GM06990 (cell line): ENCODE measurements at regions not wholly inside any gene's neighbourhood (a gene's known extent, or its start where the extent isn't known, plus 50 kb on each side); places are given as distances from the start of the nearest gene placed in this dataset.

ENCODE experiments used
- DNase-seq: peaks from one replicate; pipeline ENCODE4 v3.0.0-alpha.2; 2011; ENCODE audit not compliant: insufficient read length; ENCODE audit errors: extremely low read depth
- H3K27me3 ChIP-seq: replicated peaks from 2 replicates; pipeline ENCODE4 v1.6.0; 2011; ENCODE audit warnings: low read length; ENCODE audit not compliant: control insufficient read depth, insufficient read depth
- H3K36me3 ChIP-seq: 2 replicates; pipeline ENCODE4 v1.5.1; 2011; ENCODE audit warnings: low read length; ENCODE audit not compliant: control insufficient read depth, insufficient read depth
- H3K4me3 ChIP-seq: replicated peaks from 2 replicates; pipeline ENCODE4 v1.5.1; 2011; ENCODE audit warnings: low read depth, mild to moderate bottlenecking, control low read depth, low read length
- CTCF ChIP-seq: IDR thresholded peaks from 2 replicates; pipeline ENCODE4 v1.5.1; 2011; ENCODE audit warnings: low read length, control low read depth, mild to moderate bottlenecking, inconsistent platforms; ENCODE audit not compliant: insufficient read depth, poor library complexity, severe bottlenecking

DNA sequence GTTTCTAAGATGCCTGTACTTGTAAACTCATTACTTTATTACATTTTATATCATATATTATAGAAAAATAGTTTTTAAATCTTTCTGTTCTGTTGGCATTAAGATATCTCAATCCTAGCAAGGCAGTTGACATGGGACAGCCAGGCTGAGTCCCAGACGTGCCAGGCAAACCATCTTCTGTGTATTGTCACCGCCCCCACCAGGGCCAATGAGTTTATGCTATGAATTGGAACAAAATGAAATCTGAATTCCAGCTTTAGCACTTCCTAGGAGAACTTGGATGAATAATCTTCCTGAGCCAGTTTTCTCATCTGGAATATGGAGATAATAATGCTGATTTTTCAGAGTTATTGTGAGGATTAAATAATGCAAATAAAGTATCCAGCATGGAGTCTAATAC, 79.9 kb upstream of the GSX1 start:
- DNase-seq: no peak
- H3K36me3 ChIP-seq: no peaks in the 10 kb centered on the region
- no peaks in the 10 kb centered on the region; the same call in 1 of the 2 replicates for H3K27me3 ChIP-seq
- no peak overlapping the region for H3K4me3 ChIP-seq
- peak; percentile 7 for TF ChIP-seq CTCF

DNA sequence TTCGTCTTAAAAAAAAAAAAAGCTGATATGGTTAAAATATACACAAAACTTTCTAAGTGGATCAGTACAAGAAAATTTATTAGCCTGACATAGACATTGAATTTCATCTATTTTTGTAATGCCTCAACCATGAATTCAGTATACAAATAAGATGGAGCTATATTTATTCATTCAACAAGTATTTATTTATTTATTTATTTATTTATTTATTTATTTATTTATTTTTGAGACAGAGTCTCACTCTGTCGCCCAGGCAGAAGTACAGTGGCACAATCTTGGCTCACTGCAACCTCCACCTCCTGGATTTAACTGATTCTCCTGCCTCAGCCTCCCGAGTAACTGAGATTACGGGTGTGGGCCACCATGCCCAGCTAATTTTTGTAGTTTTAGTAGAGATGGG, 78.5 kb upstream of the GSX1 start:
- no peaks in the 10 kb centered on the region; the same call in 1 of the 2 replicates for H3K27me3 ChIP-seq
- no peaks in the 10 kb centered on the region for H3K36me3 ChIP-seq
- no peak for DNase-seq
- H3K4me3 ChIP-seq: no peak overlapping the region
- no peak for TF ChIP-seq CTCF

GRCh38 chr13:27721681-27722080, 70.6 kb upstream of the GSX1 start:
- H3K4me3 ChIP-seq: no peak overlapping the region
- TF ChIP-seq CTCF: no peak
- no peaks in the 10 kb centered on the region; the same call in 1 of the 2 replicates for H3K27me3 ChIP-seq
- no peak for DNase-seq
- H3K36me3 ChIP-seq: no peaks in the 10 kb centered on the region

GRCh38 chr13:27728271-27728670, 64.0 kb upstream of the GSX1 start:
- DNase-seq: no peak
- TF ChIP-seq CTCF: no peak
- no peaks in the 10 kb centered on the region for H3K27me3 ChIP-seq
- H3K36me3 ChIP-seq: no peaks in the 10 kb centered on the region
- H3K4me3 ChIP-seq: no peak overlapping the region

DNA sequence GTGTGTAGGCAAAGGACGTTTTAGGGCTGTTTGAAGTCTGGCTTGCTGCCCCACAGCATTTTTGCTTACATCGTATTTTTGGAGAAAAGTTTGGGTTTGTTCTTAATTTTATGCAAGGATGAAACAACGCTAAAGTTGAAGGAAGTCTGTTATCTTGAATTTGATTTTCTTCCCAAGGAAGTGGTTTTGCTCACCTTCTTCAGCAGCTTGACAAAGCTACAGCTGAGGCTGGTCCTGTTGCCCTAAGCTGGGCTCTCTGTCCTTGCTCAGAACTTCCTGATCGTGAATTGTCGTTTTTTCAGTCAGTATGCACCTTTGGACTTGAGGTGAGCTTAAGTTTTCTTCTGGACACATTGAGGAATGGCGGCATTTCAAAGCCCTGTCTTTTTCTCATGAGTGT, 62.1 kb upstream of the GSX1 start:
- TF ChIP-seq CTCF: no peak
- no peaks in the 10 kb centered on the region for H3K36me3 ChIP-seq
- H3K27me3 ChIP-seq: no peaks in the 10 kb centered on the region
- H3K4me3 ChIP-seq: no peak overlapping the region
- no peak for DNase-seq
